ENCODE measurements at regions not wholly inside any gene's neighbourhood (a gene's known extent, or its start where the extent isn't known, plus 50 kb on each side); places are given as distances from the start of the nearest gene placed in this dataset.
"Not testable (repeated sequence)": the region's sequence is repeated elsewhere in the genome, so short reads cannot be mapped to it uniquely, and the experiment has no call there.

GRCh38 chr7:112959276-112959675 is 127.4 kb downstream of the GPR85 start:
- H3K9me3 ChIP-seq (ENCODE audit: control insufficient read depth in 2 of 2, low read length in 2 of 2) = no peaks in the 10 kb centered on the region
- H3K36me3 ChIP-seq (ENCODE audit: control insufficient read depth in 2 of 2, insufficient read depth in 2 of 2, low read length in 2 of 2) = no peaks in the 10 kb centered on the region
- H3K27ac ChIP-seq (ENCODE audit: low read depth in 2 of 2, low read length in 2 of 2) = no peak overlapping the region
- H3K4me1 ChIP-seq (ENCODE audit: control insufficient read depth in 2 of 2, insufficient read depth in 2 of 2, low read length in 2 of 2) = no peaks in the 10 kb centered on the region
- no peak overlapping the region for H3K9ac ChIP-seq (ENCODE audit: low read depth in 1 of 2, low read length in 2 of 2)
- H3K4me3 ChIP-seq (ENCODE audit: low read length in 2 of 2) = no peak overlapping the region
- H3K27me3 ChIP-seq (ENCODE audit: control insufficient read depth in 2 of 2, insufficient read depth in 2 of 2, low read length in 2 of 2) = no peaks in the 10 kb centered on the region

- Histone ChIP-seq H3K27me3 (ENCODE audit: control insufficient read depth in 2 of 2, insufficient read depth in 2 of 2, low read length in 2 of 2) (no peaks in the 10 kb centered on the region), H3K9ac (ENCODE audit: low read depth in 1 of 2, low read length in 2 of 2) (no peak overlapping the region), H3K36me3 (ENCODE audit: control insufficient read depth in 2 of 2, insufficient read depth in 2 of 2, low read length in 2 of 2) (no peaks in the 10 kb centered on the region), H3K4me1 (ENCODE audit: control insufficient read depth in 2 of 2, insufficient read depth in 2 of 2, low read length in 2 of 2) (no peaks in the 10 kb centered on the region), H3K27ac (ENCODE audit: low read depth in 2 of 2, low read length in 2 of 2) (no peak overlapping the region), H3K9me3 (ENCODE audit: control insufficient read depth in 2 of 2, low read length in 2 of 2) (no peaks in the 10 kb centered on the region), H3K4me3 (ENCODE audit: low read length in 2 of 2) (no peak overlapping the region)
These were observed 127.9 kb downstream of the GPR85 start for GRCh38 chr7:112958775-112959174.

- H3K27ac ChIP-seq (ENCODE audit: low read depth in 2 of 2, low read length in 2 of 2) = no peak overlapping the region
- no peak overlapping the region for H3K9ac ChIP-seq (ENCODE audit: low read depth in 1 of 2, low read length in 2 of 2)
- H3K4me1 ChIP-seq (ENCODE audit: control insufficient read depth in 2 of 2, insufficient read depth in 2 of 2, low read length in 2 of 2) = no peaks in the 10 kb centered on the region
- H3K9me3 ChIP-seq (ENCODE audit: control insufficient read depth in 2 of 2, low read length in 2 of 2) = no peaks in the 10 kb centered on the region
- H3K4me3 ChIP-seq (ENCODE audit: low read length in 2 of 2) = no peak overlapping the region
- no peaks in the 10 kb centered on the region for H3K27me3 ChIP-seq (ENCODE audit: control insufficient read depth in 2 of 2, insufficient read depth in 2 of 2, low read length in 2 of 2)
- no peaks in the 10 kb centered on the region for H3K36me3 ChIP-seq (ENCODE audit: control insufficient read depth in 2 of 2, insufficient read depth in 2 of 2, low read length in 2 of 2)
These were observed 128.7 kb downstream of the GPR85 start for GRCh38 chr7:112957901-112958300.

GRCh38 chr7:112953031-112953430 is 133.6 kb downstream of the GPR85 start:
- not testable (repeated sequence) for H3K27ac ChIP-seq (ENCODE audit: low read depth in 2 of 2, low read length in 2 of 2); H3K9ac ChIP-seq (ENCODE audit: low read depth in 1 of 2, low read length in 2 of 2); H3K36me3 ChIP-seq (ENCODE audit: control insufficient read depth in 2 of 2, insufficient read depth in 2 of 2, low read length in 2 of 2); H3K4me1 ChIP-seq (ENCODE audit: control insufficient read depth in 2 of 2, insufficient read depth in 2 of 2, low read length in 2 of 2); H3K27me3 ChIP-seq (ENCODE audit: control insufficient read depth in 2 of 2, insufficient read depth in 2 of 2, low read length in 2 of 2); H3K4me3 ChIP-seq (ENCODE audit: low read length in 2 of 2); H3K9me3 ChIP-seq (ENCODE audit: control insufficient read depth in 2 of 2, low read length in 2 of 2)

- Histone ChIP-seq H3K36me3 (ENCODE audit: control insufficient read depth in 2 of 2, insufficient read depth in 2 of 2, low read length in 2 of 2) (no peaks in the 10 kb centered on the region), H3K4me3 (ENCODE audit: low read length in 2 of 2) (no peak overlapping the region), H3K27ac (ENCODE audit: low read depth in 2 of 2, low read length in 2 of 2) (no peak overlapping the region)
These were observed 135.6 kb downstream of the GPR85 start for GRCh38 chr7:112951070-112951469.

GRCh38 chr7:112949682-112950081 is 136.9 kb downstream of the GPR85 start:
- H3K9me3 ChIP-seq (ENCODE audit: control insufficient read depth in 2 of 2, low read length in 2 of 2); H3K36me3 ChIP-seq (ENCODE audit: control insufficient read depth in 2 of 2, insufficient read depth in 2 of 2, low read length in 2 of 2); H3K4me1 ChIP-seq (ENCODE audit: control insufficient read depth in 2 of 2, insufficient read depth in 2 of 2, low read length in 2 of 2); H3K27me3 ChIP-seq (ENCODE audit: control insufficient read depth in 2 of 2, insufficient read depth in 2 of 2, low read length in 2 of 2); H3K9ac ChIP-seq (ENCODE audit: low read depth in 1 of 2, low read length in 2 of 2); H3K4me3 ChIP-seq (ENCODE audit: low read length in 2 of 2); H3K27ac ChIP-seq (ENCODE audit: low read depth in 2 of 2, low read length in 2 of 2): not testable (repeated sequence)

More at GRCh38 chr7:112951070-112951469, 135.6 kb downstream of the GPR85 start:
- no peaks in the 10 kb centered on the region for H3K4me1 ChIP-seq (ENCODE audit: control insufficient read depth in 2 of 2, insufficient read depth in 2 of 2, low read length in 2 of 2)
- no peaks in the 10 kb centered on the region for H3K27me3 ChIP-seq (ENCODE audit: control insufficient read depth in 2 of 2, insufficient read depth in 2 of 2, low read length in 2 of 2)
- no peak overlapping the region for H3K9ac ChIP-seq (ENCODE audit: low read depth in 1 of 2, low read length in 2 of 2)
- H3K9me3 ChIP-seq (ENCODE audit: control insufficient read depth in 2 of 2, low read length in 2 of 2) = no peaks in the 10 kb centered on the region

- no peaks in the 10 kb centered on the region for H3K36me3 ChIP-seq (ENCODE audit: control insufficient read depth in 2 of 2, insufficient read depth in 2 of 2, low read length in 2 of 2)
- H3K9ac ChIP-seq (ENCODE audit: low read depth in 1 of 2, low read length in 2 of 2) = no peak overlapping the region
- no peak overlapping the region for H3K27ac ChIP-seq (ENCODE audit: low read depth in 2 of 2, low read length in 2 of 2)
- H3K4me1 ChIP-seq (ENCODE audit: control insufficient read depth in 2 of 2, insufficient read depth in 2 of 2, low read length in 2 of 2) = no peaks in the 10 kb centered on the region
- no peaks in the 10 kb centered on the region for H3K27me3 ChIP-seq (ENCODE audit: control insufficient read depth in 2 of 2, insufficient read depth in 2 of 2, low read length in 2 of 2)
- no peak overlapping the region for H3K4me3 ChIP-seq (ENCODE audit: low read length in 2 of 2)
- no peaks in the 10 kb centered on the region for H3K9me3 ChIP-seq (ENCODE audit: control insufficient read depth in 2 of 2, low read length in 2 of 2)
These were observed 140.3 kb downstream of the GPR85 start for GRCh38 chr7:112946350-112946749.

- Histone ChIP-seq H3K4me3 (ENCODE audit: low read length in 2 of 2) (no peak overlapping the region), H3K4me1 (ENCODE audit: control insufficient read depth in 2 of 2, insufficient read depth in 2 of 2, low read length in 2 of 2) (no peaks in the 10 kb centered on the region), H3K27ac (ENCODE audit: low read depth in 2 of 2, low read length in 2 of 2) (no peak overlapping the region), H3K9ac (ENCODE audit: low read depth in 1 of 2, low read length in 2 of 2) (no peak overlapping the region), H3K36me3 (ENCODE audit: control insufficient read depth in 2 of 2, insufficient read depth in 2 of 2, low read length in 2 of 2) (no peaks in the 10 kb centered on the region), H3K9me3 (ENCODE audit: control insufficient read depth in 2 of 2, low read length in 2 of 2) (no peaks in the 10 kb centered on the region), H3K27me3 (ENCODE audit: control insufficient read depth in 2 of 2, insufficient read depth in 2 of 2, low read length in 2 of 2) (no peaks in the 10 kb centered on the region)
These were observed 141.6 kb downstream of the GPR85 start for GRCh38 chr7:112945046-112945445.

- Histone ChIP-seq H3K27me3 (ENCODE audit: control insufficient read depth in 2 of 2, insufficient read depth in 2 of 2, low read length in 2 of 2) (no peaks in the 10 kb centered on the region), H3K4me3 (ENCODE audit: low read length in 2 of 2) (no peak overlapping the region), H3K36me3 (ENCODE audit: control insufficient read depth in 2 of 2, insufficient read depth in 2 of 2, low read length in 2 of 2) (no peaks in the 10 kb centered on the region), H3K9ac (ENCODE audit: low read depth in 1 of 2, low read length in 2 of 2) (no peak overlapping the region), H3K4me1 (ENCODE audit: control insufficient read depth in 2 of 2, insufficient read depth in 2 of 2, low read length in 2 of 2) (peaks cover 4 to 8% of the 10 kb centered on the region in 2 donors), H3K27ac (ENCODE audit: low read depth in 2 of 2, low read length in 2 of 2) (no peak overlapping the region), H3K9me3 (ENCODE audit: control insufficient read depth in 2 of 2, low read length in 2 of 2) (no peaks in the 10 kb centered on the region)
These were observed 143.6 kb downstream of the GPR85 start for GRCh38 chr7:112942981-112943380.

- not testable (repeated sequence) for H3K27me3 ChIP-seq (ENCODE audit: control insufficient read depth in 2 of 2, insufficient read depth in 2 of 2, low read length in 2 of 2); H3K4me3 ChIP-seq (ENCODE audit: low read length in 2 of 2); H3K27ac ChIP-seq (ENCODE audit: low read depth in 2 of 2, low read length in 2 of 2); H3K36me3 ChIP-seq (ENCODE audit: control insufficient read depth in 2 of 2, insufficient read depth in 2 of 2, low read length in 2 of 2); H3K9me3 ChIP-seq (ENCODE audit: control insufficient read depth in 2 of 2, low read length in 2 of 2); H3K4me1 ChIP-seq (ENCODE audit: control insufficient read depth in 2 of 2, insufficient read depth in 2 of 2, low read length in 2 of 2); H3K9ac ChIP-seq (ENCODE audit: low read depth in 1 of 2, low read length in 2 of 2)
These were observed 144.5 kb downstream of the GPR85 start for GRCh38 chr7:112942125-112942524.

- Histone ChIP-seq H3K9ac (ENCODE audit: low read depth in 1 of 2, low read length in 2 of 2) (peak overlapping the region; percentile 52 to 81), H3K9me3 (ENCODE audit: control insufficient read depth in 2 of 2, low read length in 2 of 2) (no peaks in the 10 kb centered on the region), H3K27me3 (ENCODE audit: control insufficient read depth in 2 of 2, insufficient read depth in 2 of 2, low read length in 2 of 2) (no peaks in the 10 kb centered on the region), H3K4me3 (ENCODE audit: low read length in 2 of 2) (peak overlapping the region; percentile 83 to 95), H3K36me3 (ENCODE audit: control insufficient read depth in 2 of 2, insufficient read depth in 2 of 2, low read length in 2 of 2) (no peaks in the 10 kb centered on the region), H3K27ac (ENCODE audit: low read depth in 2 of 2, low read length in 2 of 2) (peak overlapping the region; percentile 58 to 68), H3K4me1 (ENCODE audit: control insufficient read depth in 2 of 2, insufficient read depth in 2 of 2, low read length in 2 of 2) (peaks cover 4 to 8% of the 10 kb centered on the region in 2 donors)
These were observed 146.3 kb downstream of the GPR85 start for GRCh38 chr7:112940314-112940732.
